PC-9 (cell line): ENCODE measurements at regions not wholly inside any gene's neighbourhood (a gene's known extent, or its start where the extent isn't known, plus 50 kb on each side); places are given as distances from the start of the nearest gene placed in this dataset.

ENCODE experiments used
- EZH2 ChIP-seq: fragments of 200-600 bp; sonication (generic); IDR thresholded peaks from 2 replicates; pipeline ENCODE4 v1.8.0; 2017; ENCODE audit warnings: antibody characterized with exemption, low read depth
- TF ChIP-seq, protein P1 (sequence below): fragments of 200-600 bp; sonication (generic); conservative IDR thresholded peaks from 2 replicates; pipeline ENCODE4 v1.6.1; 2017; ENCODE audit warnings: mixed run types, antibody characterized with exemption, mild to moderate bottlenecking, moderate library complexity

DNA sequence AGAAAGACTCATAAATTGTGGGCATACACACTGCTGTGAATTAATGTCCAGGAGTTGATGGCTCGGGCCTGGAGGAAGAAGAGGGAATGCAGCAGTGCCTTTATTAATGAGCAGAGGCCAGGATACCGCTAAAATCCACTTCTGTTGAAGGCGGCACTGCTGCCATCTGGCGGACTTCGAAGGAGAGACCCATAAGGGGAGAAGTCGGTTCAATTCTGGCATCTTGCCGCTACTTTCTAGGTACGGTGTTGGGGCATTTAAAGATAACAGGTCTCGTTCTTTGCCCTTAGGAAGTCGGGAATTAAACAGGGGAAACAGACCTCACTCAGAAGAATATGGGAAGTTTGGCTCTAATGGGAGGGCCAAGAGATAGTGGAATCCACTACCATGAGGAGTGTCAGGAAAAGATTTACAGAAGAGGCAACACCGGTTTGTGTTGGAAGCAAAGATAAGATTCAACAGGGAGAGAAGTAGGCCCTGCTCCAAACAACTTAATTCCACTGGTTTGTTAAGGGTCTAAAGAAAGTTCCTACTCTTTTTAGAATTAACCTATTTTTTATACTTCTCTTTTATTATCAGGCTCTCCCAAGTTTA, 133.6 kb upstream of the GIMD1 start:
- TF ChIP-seq, protein P1, sequence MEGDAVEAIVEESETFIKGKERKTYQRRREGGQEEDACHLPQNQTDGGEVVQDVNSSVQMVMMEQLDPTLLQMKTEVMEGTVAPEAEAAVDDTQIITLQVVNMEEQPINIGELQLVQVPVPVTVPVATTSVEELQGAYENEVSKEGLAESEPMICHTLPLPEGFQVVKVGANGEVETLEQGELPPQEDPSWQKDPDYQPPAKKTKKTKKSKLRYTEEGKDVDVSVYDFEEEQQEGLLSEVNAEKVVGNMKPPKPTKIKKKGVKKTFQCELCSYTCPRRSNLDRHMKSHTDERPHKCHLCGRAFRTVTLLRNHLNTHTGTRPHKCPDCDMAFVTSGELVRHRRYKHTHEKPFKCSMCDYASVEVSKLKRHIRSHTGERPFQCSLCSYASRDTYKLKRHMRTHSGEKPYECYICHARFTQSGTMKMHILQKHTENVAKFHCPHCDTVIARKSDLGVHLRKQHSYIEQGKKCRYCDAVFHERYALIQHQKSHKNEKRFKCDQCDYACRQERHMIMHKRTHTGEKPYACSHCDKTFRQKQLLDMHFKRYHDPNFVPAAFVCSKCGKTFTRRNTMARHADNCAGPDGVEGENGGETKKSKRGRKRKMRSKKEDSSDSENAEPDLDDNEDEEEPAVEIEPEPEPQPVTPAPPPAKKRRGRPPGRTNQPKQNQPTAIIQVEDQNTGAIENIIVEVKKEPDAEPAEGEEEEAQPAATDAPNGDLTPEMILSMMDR = peak; percentile 67
- no peak for TF ChIP-seq EZH2
